B cell (primary cell): ENCODE measurements at regions not wholly inside any gene's neighbourhood (a gene's known extent, or its start where the extent isn't known, plus 50 kb on each side); places are given as distances from the start of the nearest gene placed in this dataset.

Source experiments
- ATAC-seq: fragments of 200-7000 bp; cut with Tn5 transposase; one replicate; pipeline ENCODE4 v1.10.0; 2021; ENCODE audit warnings: low read depth, mild to moderate bottlenecking, moderate number of reproducible peaks, moderate library complexity
- CTCF ChIA-PET: fragments of 350-600 bp; sonication (Branson Sonifier 250); formaldehyde crosslinking; loops from one replicate; lab custom pipeline; 2021; ENCODE audit warnings: antibody characterized with exemption, inconsistent platforms; lab: Charles Lee
- POLR2A ChIA-PET: fragments of 350-600 bp; sonication (Branson Sonifier 250); formaldehyde crosslinking; loops from one replicate; lab custom pipeline; 2021; ENCODE audit warnings: antibody characterized with exemption; lab: Charles Lee
- DNase-seq: peaks from one replicate; pipeline ENCODE4 v3.0.0; 2013
- H2AFZ ChIP-seq: 2 replicates; pipeline ENCODE4 v1.6.1; 2012; ENCODE audit warnings: mild to moderate bottlenecking, low read depth, low read length; ENCODE audit not compliant: insufficient read depth, poor library complexity, severe bottlenecking
- H3K27ac ChIP-seq, 2 donors: 1 replicate in 1 of 2; 2 replicates in 1 of 2; pipeline ENCODE4 v1.5.1; 2012 to 2013; ENCODE audit warnings: low read length in 2 of 2, mild to moderate bottlenecking in 2 of 2, moderate library complexity in 1 of 2
- H3K27me3 ChIP-seq, 4 experiments: fragments of 200-600 bp in 1 of 4; sonication (generic) in 1 of 4; replicated peaks in 1 of 4; 1 replicate in 2 of 4; 2 replicates in 2 of 4; pipeline versions ENCODE4 v1.6.1 to v1.7.0; 2013 to 2016; ENCODE audit warnings: low read length in 3 of 4, mild to moderate bottlenecking in 2 of 4, mixed read lengths in 1 of 4, moderate library complexity in 1 of 4; ENCODE audit not compliant: insufficient read depth in 4 of 4, control insufficient read depth in 3 of 4; ENCODE audit errors: control extremely low read depth in 1 of 4
- H3K36me3 ChIP-seq, 2 experiments: replicated peaks in 1 of 2; 1 replicate in 1 of 2; 2 replicates in 1 of 2; pipeline versions ENCODE4 v1.6.1 to v1.7.1; 2013; ENCODE audit warnings: low read length in 1 of 2; ENCODE audit not compliant: insufficient read depth in 2 of 2, control insufficient read depth in 1 of 2; ENCODE audit errors: control extremely low read depth in 1 of 2, extremely low read depth in 1 of 2
- H3K4me1 ChIP-seq, 2 donors: fragments of 200-600 bp in 1 of 2; sonication (generic) in 1 of 2; 1 replicate in 1 of 2; 2 replicates in 1 of 2; pipeline versions ENCODE4 v1.5.1 to v1.6.1; 2013 to 2017; ENCODE audit warnings: low read length in 2 of 2; ENCODE audit not compliant: control insufficient read depth in 2 of 2, insufficient read depth in 2 of 2
- H3K4me2 ChIP-seq: replicated peaks from 2 replicates; pipeline ENCODE3; 2012; ENCODE audit warnings: mild to moderate bottlenecking, low read depth, low read length; ENCODE audit not compliant: poor library complexity, severe bottlenecking
- H3K4me3 ChIP-seq, 5 experiments: fragments of 200-600 bp in 1 of 5; sonication (generic) in 1 of 5; 1 replicate in 3 of 5; 2 replicates in 2 of 5; pipeline versions ENCODE4 v1.5.1 to v1.7.0; 2011 to 2016; ENCODE audit warnings: low read length in 4 of 5, mild to moderate bottlenecking in 4 of 5, low read depth in 2 of 5, control low read depth in 1 of 5, moderate library complexity in 1 of 5; ENCODE audit not compliant: insufficient read depth in 1 of 5; ENCODE audit errors: control extremely low read depth in 1 of 5, extremely low read depth in 1 of 5
- H3K79me2 ChIP-seq: fragments of 200-600 bp; sonication (generic); one replicate; pipeline ENCODE4 v1.6.0; 2016; ENCODE audit warnings: low read length; ENCODE audit not compliant: control insufficient read depth, insufficient read depth
- H3K9ac ChIP-seq: fragments of 200-600 bp; sonication (generic); 2 replicates; pipeline ENCODE4 v1.6.1; 2017; ENCODE audit warnings: mild to moderate bottlenecking, low read length, moderate library complexity
- H3K9me3 ChIP-seq, 3 donors: one replicate each; pipeline versions ENCODE4 v1.6.1 to v1.7.1; 2013; ENCODE audit warnings: low read length in 2 of 3; ENCODE audit not compliant: control insufficient read depth in 2 of 3, insufficient read depth in 1 of 3; ENCODE audit errors: control extremely low read depth in 1 of 3
- H4K20me1 ChIP-seq: 2 replicates; pipeline ENCODE4 v1.6.0; 2012; ENCODE audit warnings: mild to moderate bottlenecking, low read length; ENCODE audit not compliant: insufficient read depth, control insufficient read depth, poor library complexity, severe bottlenecking
- H3K27ac Mint-ChIP-seq: one replicate; pipeline ENCODE4 v1.8.0; 2021; ENCODE audit warnings: mixed read lengths
- H3K27me3 Mint-ChIP-seq: one replicate; pipeline ENCODE4 v1.8.0; 2021; ENCODE audit warnings: mixed read lengths
- H3K4me1 Mint-ChIP-seq: one replicate; pipeline ENCODE4 v1.8.0; 2021; ENCODE audit warnings: mixed read lengths
- H3K4me3 Mint-ChIP-seq: one replicate; pipeline ENCODE4 v1.8.0; 2021; ENCODE audit warnings: mixed read lengths
- H3K9me3 Mint-ChIP-seq: one replicate; pipeline ENCODE4 v1.8.0; 2022; ENCODE audit warnings: mixed read lengths; ENCODE audit not compliant: insufficient read depth
- EZH2 ChIP-seq: IDR thresholded peaks from 2 replicates; pipeline ENCODE4 v1.6.1; 2012; ENCODE audit warnings: borderline replicate concordance, low read depth, mild to moderate bottlenecking, moderate library complexity, low read length; ENCODE audit not compliant: insufficient read depth, poor library complexity, severe bottlenecking
- WGBS: methylation state at CpG from one replicate; pipeline ENCODE4 v1.1.5; 2013; ENCODE audit warnings: missing lambda C conversion rate; ENCODE audit not compliant: insufficient coverage; 5-methylcytosine and 5-hydroxymethylcytosine counted together
- intact Hi-C: fragments of 100-400 bp; cut with micrococcal nuclease; formaldehyde crosslinking; loops from one replicate; pipeline ENCODE4 v1.10.0; 2022
- TF ChIP-seq, protein P1 (sequence below): fragments of 200-600 bp; IDR thresholded peaks from one replicate; pipeline ENCODE4 v1.8.0; 2022; ENCODE audit warnings: antibody characterized with exemption, mild to moderate bottlenecking

GRCh38 chr1:29415861-29416260, 179.5 kb downstream of the PTPRU start:
- POLR2A ChIA-PET, result no interaction called here

DNA sequence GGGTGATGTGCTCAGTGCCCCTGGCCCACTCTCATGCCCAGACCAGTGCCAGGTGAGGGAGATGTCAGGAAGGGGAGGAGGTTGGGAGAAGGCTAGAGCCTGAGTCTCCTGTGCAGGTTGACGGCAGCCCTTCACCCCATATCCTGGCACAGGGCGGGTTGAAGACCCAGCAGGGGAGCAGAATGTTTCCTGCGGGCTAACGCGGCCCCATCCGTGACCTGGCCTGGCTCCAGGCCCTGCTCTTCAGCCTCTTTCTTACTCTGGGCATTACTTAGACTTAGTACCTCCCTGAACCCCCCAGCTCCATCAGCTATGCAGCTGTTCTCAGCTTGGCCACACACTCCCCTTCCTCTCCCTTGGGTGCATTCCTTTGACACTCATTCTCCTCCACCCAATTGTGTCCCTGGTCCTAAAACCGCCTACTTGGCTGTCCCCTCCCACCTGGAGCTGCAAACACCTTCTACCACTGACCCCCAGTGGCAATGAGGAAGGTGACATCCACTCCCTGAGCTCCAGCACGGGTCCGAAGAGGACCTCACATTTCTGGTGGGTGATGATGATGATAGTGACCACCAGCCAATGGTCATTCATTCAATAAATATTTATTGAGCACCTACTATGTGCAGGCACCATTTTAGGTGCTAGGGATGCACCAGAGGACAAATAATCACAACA, 179.0 kb downstream of the PTPRU start:
- Histone ChIP-seq H3K79me2 (no peaks in the 10 kb centered on the region), H3K4me1 (no peaks in the 10 kb centered on the region), H3K36me3 (no peaks in the 10 kb centered on the region), H3K4me3 (no peak overlapping the region), H2AFZ (no peak overlapping the region), H3K9ac (no peak overlapping the region), H3K4me2 (no peak overlapping the region), H3K27ac (no peak overlapping the region), H3K9me3 (no peaks in the 10 kb centered on the region), H4K20me1 (no peaks in the 10 kb centered on the region), H3K27me3 (no peaks in the 10 kb centered on the region)
- ChIA-PET POLR2A (no interaction called here), CTCF (no interaction called here)
- H3K27me3 Mint-ChIP-seq, result peaks cover 22% of the 10 kb centered on the region
- H3K4me1 Mint-ChIP-seq, result no peaks in the 10 kb centered on the region
- no peak overlapping the region for H3K27ac Mint-ChIP-seq
- no peak for TF ChIP-seq EZH2
- TF ChIP-seq, protein P1, sequence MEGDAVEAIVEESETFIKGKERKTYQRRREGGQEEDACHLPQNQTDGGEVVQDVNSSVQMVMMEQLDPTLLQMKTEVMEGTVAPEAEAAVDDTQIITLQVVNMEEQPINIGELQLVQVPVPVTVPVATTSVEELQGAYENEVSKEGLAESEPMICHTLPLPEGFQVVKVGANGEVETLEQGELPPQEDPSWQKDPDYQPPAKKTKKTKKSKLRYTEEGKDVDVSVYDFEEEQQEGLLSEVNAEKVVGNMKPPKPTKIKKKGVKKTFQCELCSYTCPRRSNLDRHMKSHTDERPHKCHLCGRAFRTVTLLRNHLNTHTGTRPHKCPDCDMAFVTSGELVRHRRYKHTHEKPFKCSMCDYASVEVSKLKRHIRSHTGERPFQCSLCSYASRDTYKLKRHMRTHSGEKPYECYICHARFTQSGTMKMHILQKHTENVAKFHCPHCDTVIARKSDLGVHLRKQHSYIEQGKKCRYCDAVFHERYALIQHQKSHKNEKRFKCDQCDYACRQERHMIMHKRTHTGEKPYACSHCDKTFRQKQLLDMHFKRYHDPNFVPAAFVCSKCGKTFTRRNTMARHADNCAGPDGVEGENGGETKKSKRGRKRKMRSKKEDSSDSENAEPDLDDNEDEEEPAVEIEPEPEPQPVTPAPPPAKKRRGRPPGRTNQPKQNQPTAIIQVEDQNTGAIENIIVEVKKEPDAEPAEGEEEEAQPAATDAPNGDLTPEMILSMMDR, result no peak
- no peak for ATAC-seq
- no peak overlapping the region for H3K4me3 Mint-ChIP-seq
- no peak for DNase-seq
- intact Hi-C loops, result no loop called here
- WGBS, result 64% methylated on average over 6 of the region's 9 CpGs
- H3K9me3 Mint-ChIP-seq, result no peaks in the 10 kb centered on the region

More at GRCh38 chr1:29415861-29416260, 179.5 kb downstream of the PTPRU start:
- Histone ChIP-seq H4K20me1 (no peaks in the 10 kb centered on the region), H3K27ac (no peak overlapping the region), H2AFZ (no peak overlapping the region), H3K4me3 (no peak overlapping the region), H3K27me3 (no peaks in the 10 kb centered on the region), H3K79me2 (no peaks in the 10 kb centered on the region), H3K9ac (no peak overlapping the region), H3K36me3 (no peaks in the 10 kb centered on the region), H3K4me1 (no peaks in the 10 kb centered on the region), H3K4me2 (no peak overlapping the region), H3K9me3 (no peaks in the 10 kb centered on the region)
- CTCF ChIA-PET, result no interaction called here
- 25% methylated on average over 1 of the region's 3 CpGs for WGBS
- H3K9me3 Mint-ChIP-seq, result no peaks in the 10 kb centered on the region
- peaks cover 20% of the 10 kb centered on the region for H3K27me3 Mint-ChIP-seq
- intact Hi-C loops, result no loop called here
- no peaks in the 10 kb centered on the region for H3K4me1 Mint-ChIP-seq
- H3K27ac Mint-ChIP-seq, result no peak overlapping the region
- ATAC-seq (no peak), DNase-seq (no peak)
- no peak overlapping the region for H3K4me3 Mint-ChIP-seq
- no peak for TF ChIP-seq EZH2
- TF ChIP-seq, protein P1, result no peak
